B cell (primary cell): ENCODE measurements at regions not wholly inside any gene's neighbourhood (a gene's known extent, or its start where the extent isn't known, plus 50 kb on each side); places are given as distances from the start of the nearest gene placed in this dataset.

Experiments
- ATAC-seq: fragments of 200-7000 bp; cut with Tn5 transposase; one replicate; pipeline ENCODE4 v1.10.0; 2021; ENCODE audit warnings: low read depth, mild to moderate bottlenecking, moderate number of reproducible peaks, moderate library complexity
- CTCF ChIA-PET: fragments of 350-600 bp; sonication (Branson Sonifier 250); formaldehyde crosslinking; loops from one replicate; lab custom pipeline; 2021; ENCODE audit warnings: antibody characterized with exemption, inconsistent platforms; lab: Charles Lee
- POLR2A ChIA-PET: fragments of 350-600 bp; sonication (Branson Sonifier 250); formaldehyde crosslinking; loops from one replicate; lab custom pipeline; 2021; ENCODE audit warnings: antibody characterized with exemption; lab: Charles Lee
- DNase-seq: peaks from one replicate; pipeline ENCODE4 v3.0.0; 2013
- H2AFZ ChIP-seq: 2 replicates; pipeline ENCODE4 v1.6.1; 2012; ENCODE audit warnings: mild to moderate bottlenecking, low read depth, low read length; ENCODE audit not compliant: insufficient read depth, poor library complexity, severe bottlenecking
- H3K27ac ChIP-seq, 2 donors: 1 replicate in 1 of 2; 2 replicates in 1 of 2; pipeline ENCODE4 v1.5.1; 2012 to 2013; ENCODE audit warnings: low read length in 2 of 2, mild to moderate bottlenecking in 2 of 2, moderate library complexity in 1 of 2
- H3K27me3 ChIP-seq, 4 experiments: fragments of 200-600 bp in 1 of 4; sonication (generic) in 1 of 4; replicated peaks in 1 of 4; 1 replicate in 2 of 4; 2 replicates in 2 of 4; pipeline versions ENCODE4 v1.6.1 to v1.7.0; 2013 to 2016; ENCODE audit warnings: low read length in 3 of 4, mild to moderate bottlenecking in 2 of 4, mixed read lengths in 1 of 4, moderate library complexity in 1 of 4; ENCODE audit not compliant: insufficient read depth in 4 of 4, control insufficient read depth in 3 of 4; ENCODE audit errors: control extremely low read depth in 1 of 4
- H3K36me3 ChIP-seq, 2 experiments: replicated peaks in 1 of 2; 1 replicate in 1 of 2; 2 replicates in 1 of 2; pipeline versions ENCODE4 v1.6.1 to v1.7.1; 2013; ENCODE audit warnings: low read length in 1 of 2; ENCODE audit not compliant: insufficient read depth in 2 of 2, control insufficient read depth in 1 of 2; ENCODE audit errors: control extremely low read depth in 1 of 2, extremely low read depth in 1 of 2
- H3K4me1 ChIP-seq, 2 donors: fragments of 200-600 bp in 1 of 2; sonication (generic) in 1 of 2; 1 replicate in 1 of 2; 2 replicates in 1 of 2; pipeline versions ENCODE4 v1.5.1 to v1.6.1; 2013 to 2017; ENCODE audit warnings: low read length in 2 of 2; ENCODE audit not compliant: control insufficient read depth in 2 of 2, insufficient read depth in 2 of 2
- H3K4me2 ChIP-seq: replicated peaks from 2 replicates; pipeline ENCODE3; 2012; ENCODE audit warnings: mild to moderate bottlenecking, low read depth, low read length; ENCODE audit not compliant: poor library complexity, severe bottlenecking
- H3K4me3 ChIP-seq, 5 experiments: fragments of 200-600 bp in 1 of 5; sonication (generic) in 1 of 5; 1 replicate in 3 of 5; 2 replicates in 2 of 5; pipeline versions ENCODE4 v1.5.1 to v1.7.0; 2011 to 2016; ENCODE audit warnings: low read length in 4 of 5, mild to moderate bottlenecking in 4 of 5, low read depth in 2 of 5, control low read depth in 1 of 5, moderate library complexity in 1 of 5; ENCODE audit not compliant: insufficient read depth in 1 of 5; ENCODE audit errors: control extremely low read depth in 1 of 5, extremely low read depth in 1 of 5
- H3K79me2 ChIP-seq: fragments of 200-600 bp; sonication (generic); one replicate; pipeline ENCODE4 v1.6.0; 2016; ENCODE audit warnings: low read length; ENCODE audit not compliant: control insufficient read depth, insufficient read depth
- H3K9ac ChIP-seq: fragments of 200-600 bp; sonication (generic); 2 replicates; pipeline ENCODE4 v1.6.1; 2017; ENCODE audit warnings: mild to moderate bottlenecking, low read length, moderate library complexity
- H3K9me3 ChIP-seq, 3 donors: one replicate each; pipeline versions ENCODE4 v1.6.1 to v1.7.1; 2013; ENCODE audit warnings: low read length in 2 of 3; ENCODE audit not compliant: control insufficient read depth in 2 of 3, insufficient read depth in 1 of 3; ENCODE audit errors: control extremely low read depth in 1 of 3
- H4K20me1 ChIP-seq: 2 replicates; pipeline ENCODE4 v1.6.0; 2012; ENCODE audit warnings: mild to moderate bottlenecking, low read length; ENCODE audit not compliant: insufficient read depth, control insufficient read depth, poor library complexity, severe bottlenecking
- H3K27ac Mint-ChIP-seq: one replicate; pipeline ENCODE4 v1.8.0; 2021; ENCODE audit warnings: mixed read lengths
- H3K27me3 Mint-ChIP-seq: one replicate; pipeline ENCODE4 v1.8.0; 2021; ENCODE audit warnings: mixed read lengths
- H3K4me1 Mint-ChIP-seq: one replicate; pipeline ENCODE4 v1.8.0; 2021; ENCODE audit warnings: mixed read lengths
- H3K4me3 Mint-ChIP-seq: one replicate; pipeline ENCODE4 v1.8.0; 2021; ENCODE audit warnings: mixed read lengths
- H3K9me3 Mint-ChIP-seq: one replicate; pipeline ENCODE4 v1.8.0; 2022; ENCODE audit warnings: mixed read lengths; ENCODE audit not compliant: insufficient read depth
- CTCF ChIP-seq: fragments of 200-600 bp; IDR thresholded peaks from one replicate; pipeline ENCODE4 v1.8.0; 2022; ENCODE audit warnings: antibody characterized with exemption, mild to moderate bottlenecking
- EZH2 ChIP-seq: IDR thresholded peaks from 2 replicates; pipeline ENCODE4 v1.6.1; 2012; ENCODE audit warnings: borderline replicate concordance, low read depth, mild to moderate bottlenecking, moderate library complexity, low read length; ENCODE audit not compliant: insufficient read depth, poor library complexity, severe bottlenecking
- WGBS: methylation state at CpG from one replicate; pipeline ENCODE4 v1.1.5; 2013; ENCODE audit warnings: missing lambda C conversion rate; ENCODE audit not compliant: insufficient coverage; 5-methylcytosine and 5-hydroxymethylcytosine counted together
- intact Hi-C: fragments of 100-400 bp; cut with micrococcal nuclease; formaldehyde crosslinking; loops from one replicate; pipeline ENCODE4 v1.10.0; 2022

GRCh38 chr1:221921936-221922335 lies 180.0 kb upstream of the DUSP10 start:
- Mint-ChIP-seq H3K27me3 (no peaks in the 10 kb centered on the region), H3K4me3 (no peak overlapping the region), H3K27ac (no peak overlapping the region), H3K9me3 (no peaks in the 10 kb centered on the region), H3K4me1 (no peaks in the 10 kb centered on the region)
- no peaks in the 10 kb centered on the region for H3K27me3 ChIP-seq
- H2AFZ ChIP-seq: no peak overlapping the region
- ChIA-PET POLR2A (no interaction called here), CTCF (interaction anchor here (0.7 to 2.5 kb wide), 2 partner anchors 8 to 57 kb away, joined by 4 to 5 read pairs; no protein-coding TSS in a partner anchor)
- no peaks in the 10 kb centered on the region for H3K36me3 ChIP-seq
- WGBS: 83% methylated on average over 2 of the region's 2 CpGs
- H3K9me3 ChIP-seq: no peaks in the 10 kb centered on the region
- DNase-seq (no peak), ATAC-seq (no peak)
- no peaks in the 10 kb centered on the region for H4K20me1 ChIP-seq
- no peak overlapping the region for H3K4me3 ChIP-seq
- TF ChIP-seq EZH2 (no peak), CTCF (no peak)
- H3K4me1 ChIP-seq: no peaks in the 10 kb centered on the region
- no peak overlapping the region for H3K27ac ChIP-seq
- no peak overlapping the region for H3K4me2 ChIP-seq
- no peak overlapping the region for H3K9ac ChIP-seq
- no peaks in the 10 kb centered on the region for H3K79me2 ChIP-seq
- intact Hi-C loops: no loop called here

GRCh38 chr1:221919743-221920142 lies 177.9 kb upstream of the DUSP10 start:
- no peak overlapping the region for H3K27ac Mint-ChIP-seq
- Histone ChIP-seq H3K4me3 (no peak overlapping the region), H3K27ac (no peak overlapping the region), H3K79me2 (no peaks in the 10 kb centered on the region), H3K36me3 (no peaks in the 10 kb centered on the region), H3K9me3 (no peaks in the 10 kb centered on the region), H3K9ac (no peak overlapping the region), H4K20me1 (no peaks in the 10 kb centered on the region), H2AFZ (no peak overlapping the region), H3K27me3 (no peaks in the 10 kb centered on the region), H3K4me2 (no peak overlapping the region), H3K4me1 (no peaks in the 10 kb centered on the region)
- no peaks in the 10 kb centered on the region for H3K9me3 Mint-ChIP-seq
- H3K27me3 Mint-ChIP-seq: no peaks in the 10 kb centered on the region
- ChIA-PET POLR2A (no interaction called here), CTCF (no interaction called here)
- H3K4me3 Mint-ChIP-seq: no peak overlapping the region
- no peaks in the 10 kb centered on the region for H3K4me1 Mint-ChIP-seq
- TF ChIP-seq CTCF: no peak
- TF ChIP-seq EZH2: no peak
- ATAC-seq (no peak), DNase-seq (no peak)
- WGBS: no CpG with 5 or more reads among the region's 2 CpGs
- intact Hi-C loops: no loop called here
